ENCODE measurements at regions not wholly inside any gene's neighbourhood (a gene's known extent, or its start where the extent isn't known, plus 50 kb on each side); places are given as distances from the start of the nearest gene placed in this dataset.

GRCh38 chr14:41489315-41489972, 117.2 kb upstream of the LRFN5 start:
- TF ChIP-seq CTCF (IDR thresholded peaks at IDR 0.05) (no peak), POLR2A (IDR thresholded peaks at IDR 0.05) (no peak)
